ENCODE measurements at regions not wholly inside any gene's neighbourhood (a gene's known extent, or its start where the extent isn't known, plus 50 kb on each side); places are given as distances from the start of the nearest gene placed in this dataset.
"Not testable (repeated sequence)": the region's sequence is repeated elsewhere in the genome, so short reads cannot be mapped to it uniquely, and the experiment has no call there.

- intact Hi-C loops (cut with DNase I) = no loop called here
- DNase-seq (ENCODE audit: low spot score) = no peak
These were observed 179.8 kb upstream of the TPM1 start for GRCh38 chr15:62862717-62863116.

- DNase-seq (ENCODE audit: low spot score) = no peak
- intact Hi-C loops (cut with DNase I) = no loop called here
These were observed 176.2 kb upstream of the TPM1 start for GRCh38 chr15:62866366-62866765.

GRCh38 chr15:62867844-62868243, 174.7 kb upstream of the TPM1 start:
- no peak for DNase-seq (ENCODE audit: low spot score)
- intact Hi-C loops (cut with DNase I) = no loop called here

- DNase-seq (ENCODE audit: low spot score) = no peak
- intact Hi-C loops (cut with DNase I) = no loop called here
These were observed 174.0 kb upstream of the TPM1 start for GRCh38 chr15:62868507-62868906.

- DNase-seq (ENCODE audit: low spot score) = no peak
- intact Hi-C loops (cut with DNase I) = no loop called here
These were observed 173.4 kb upstream of the TPM1 start for GRCh38 chr15:62869116-62869515.

- DNase-seq (ENCODE audit: low spot score) = no peak
- intact Hi-C loops (cut with DNase I) = no loop called here
These were observed 172.3 kb upstream of the TPM1 start for GRCh38 chr15:62870216-62870615.

GRCh38 chr15:62870701-62871100, 171.8 kb upstream of the TPM1 start:
- DNase-seq (ENCODE audit: low spot score); intact Hi-C loops (cut with DNase I): not testable (repeated sequence)

GRCh38 chr15:62873203-62873602, 169.3 kb upstream of the TPM1 start:
- intact Hi-C loops (cut with DNase I) = no loop called here
- DNase-seq (ENCODE audit: low spot score) = no peak

GRCh38 chr15:62874064-62874463, 168.5 kb upstream of the TPM1 start:
- intact Hi-C loops (cut with DNase I) = no loop called here

GRCh38 chr15:62874959-62875625, 167.5 kb upstream of the TPM1 start:
- no peak for DNase-seq (ENCODE audit: low spot score)
- intact Hi-C loops (cut with DNase I) = no loop called here

More at GRCh38 chr15:62874064-62874463, 168.5 kb upstream of the TPM1 start:
- no peak for DNase-seq (ENCODE audit: low spot score)

- DNase-seq (ENCODE audit: low spot score) = no peak
- intact Hi-C loops (cut with DNase I) = no loop called here
These were observed 166.9 kb upstream of the TPM1 start for GRCh38 chr15:62875626-62876021.

- DNase-seq (ENCODE audit: low spot score) = no peak
- intact Hi-C loops (cut with DNase I) = no loop called here
These were observed 165.2 kb upstream of the TPM1 start for GRCh38 chr15:62877276-62877857.

- no peak for DNase-seq (ENCODE audit: low spot score)
- intact Hi-C loops (cut with DNase I) = no loop called here
These were observed 164.5 kb upstream of the TPM1 start for GRCh38 chr15:62878070-62878469.

GRCh38 chr15:62879770-62880169, 162.8 kb upstream of the TPM1 start:
- no peak for DNase-seq (ENCODE audit: low spot score)

GRCh38 chr15:62880278-62880677, 162.3 kb upstream of the TPM1 start:
- no peak for DNase-seq (ENCODE audit: low spot score)
- intact Hi-C loops (cut with DNase I) = no loop called here

More at GRCh38 chr15:62879770-62880169, 162.8 kb upstream of the TPM1 start:
- intact Hi-C loops (cut with DNase I) = no loop called here

GRCh38 chr15:62881056-62881455, 161.5 kb upstream of the TPM1 start:
- intact Hi-C loops (cut with DNase I) = no loop called here
- no peak for DNase-seq (ENCODE audit: low spot score)

GRCh38 chr15:62883938-62884479, 158.5 kb upstream of the TPM1 start:
- DNase-seq (ENCODE audit: low spot score) = no peak
- intact Hi-C loops (cut with DNase I) = no loop called here

- intact Hi-C loops (cut with DNase I) = no loop called here
- DNase-seq (ENCODE audit: low spot score) = no peak
These were observed 156.0 kb upstream of the TPM1 start for GRCh38 chr15:62886431-62887071.

- intact Hi-C loops (cut with DNase I) = no loop called here
- DNase-seq (ENCODE audit: low spot score) = no peak
These were observed 155.4 kb upstream of the TPM1 start for GRCh38 chr15:62887113-62887570.

GRCh38 chr15:62888623-62889022, 153.9 kb upstream of the TPM1 start:
- intact Hi-C loops (cut with DNase I) = no loop called here
- DNase-seq (ENCODE audit: low spot score) = no peak

- intact Hi-C loops (cut with DNase I) = no loop called here
- no peak for DNase-seq (ENCODE audit: low spot score)
These were observed 153.3 kb upstream of the TPM1 start for GRCh38 chr15:62889141-62889661.
